HEK293 (cell line): ENCODE measurements at regions not wholly inside any gene's neighbourhood (a gene's known extent, or its start where the extent isn't known, plus 50 kb on each side); places are given as distances from the start of the nearest gene placed in this dataset.

ENCODE experiments used
- CTCF ChIA-PET: fragments of 350-600 bp; formaldehyde crosslinking; extraction: SDS; loops from one replicate; lab custom pipeline; 2021; ENCODE audit warnings: antibody characterized with exemption; lab: Yijun Ruan, JAX
- POLR2A ChIA-PET: fragments of 300-600 bp; formaldehyde crosslinking; extraction: SDS; loops from one replicate; lab custom pipeline; 2020; ENCODE audit warnings: antibody characterized with exemption, inconsistent platforms; lab: Yijun Ruan, JAX
- H3K27ac ChIP-seq: fragments of 200-500 bp; sonication (Bioruptor generic); 2 replicates; pipeline ENCODE4 v1.5.1; 2014; ENCODE audit warnings: low read depth, low read length, control low read depth, inconsistent platforms; ENCODE audit errors: extremely low read depth
- H3K36me3 ChIP-seq, 2 experiments: fragments of 200-500 bp in 1 of 2; sonication (Bioruptor generic) in 1 of 2; 1 replicate in 1 of 2; 2 replicates in 1 of 2; pipeline ENCODE4 v1.5.1; 2014 to 2017; ENCODE audit warnings: inconsistent platforms in 2 of 2, low read length in 2 of 2; ENCODE audit not compliant: control insufficient read depth in 2 of 2, insufficient read depth in 1 of 2
- H3K4me1 ChIP-seq: fragments of 200-500 bp; sonication (Bioruptor generic); 2 replicates; pipeline ENCODE4 v1.5.1; 2014; ENCODE audit warnings: mild to moderate bottlenecking, low read length, inconsistent platforms; ENCODE audit not compliant: control insufficient read depth, insufficient read depth
- H3K4me3 ChIP-seq: 2 replicates; pipeline ENCODE4 v1.5.1; 2011; ENCODE audit warnings: low read depth, mild to moderate bottlenecking, control low read depth, low read length, moderate library complexity
- H3K9me3 ChIP-seq: fragments of 200-500 bp; sonication (Bioruptor generic); 2 replicates; pipeline ENCODE4 v1.5.1; 2014; ENCODE audit warnings: low read depth, low read length, inconsistent platforms; ENCODE audit not compliant: control insufficient read depth, insufficient read depth
- FEZF1 ChIP-seq: fragments of 450-650 bp; formaldehyde crosslinking; IDR thresholded peaks from 2 replicates; pipeline ENCODE4 v1.5.1; 2016; ENCODE audit warnings: missing biosample characterization, missing genetic modification characterization
- GFI1B ChIP-seq: fragments of 450-650 bp; formaldehyde crosslinking; IDR thresholded peaks from 2 replicates; pipeline ENCODE4 v1.5.1; 2016; ENCODE audit warnings: missing biosample characterization, missing genetic modification characterization
- IKZF3 ChIP-seq: fragments of 450-650 bp; IDR thresholded peaks from 2 replicates; pipeline ENCODE4 v1.5.0; 2018; ENCODE audit warnings: missing biosample characterization, mild to moderate bottlenecking, missing genetic modification characterization, moderate library complexity
- KLF10 ChIP-seq: fragments of 450-650 bp; IDR thresholded peaks from 2 replicates; pipeline ENCODE4 v1.5.1; 2018; ENCODE audit warnings: missing biosample characterization, mild to moderate bottlenecking, missing genetic modification characterization
- KLF16 ChIP-seq: fragments of 450-650 bp; formaldehyde crosslinking; IDR thresholded peaks from 2 replicates; pipeline ENCODE4 v1.5.1; 2017; ENCODE audit warnings: missing biosample characterization, missing genetic modification characterization
- KLF17 ChIP-seq: fragments of 450-650 bp; formaldehyde crosslinking; IDR thresholded peaks from 2 replicates; pipeline ENCODE4 v1.5.1; 2016; ENCODE audit warnings: missing biosample characterization, missing genetic modification characterization
- MYNN ChIP-seq: fragments of 450-650 bp; formaldehyde crosslinking; IDR thresholded peaks from 2 replicates; pipeline ENCODE4 v1.5.1; 2016; ENCODE audit warnings: missing biosample characterization, missing genetic modification characterization, borderline replicate concordance
- RBAK ChIP-seq: fragments of 450-650 bp; formaldehyde crosslinking; IDR thresholded peaks from 2 replicates; pipeline ENCODE4 v1.5.1; 2016; ENCODE audit warnings: missing biosample characterization, missing genetic modification characterization
- SCRT2 ChIP-seq: fragments of 450-650 bp; formaldehyde crosslinking; IDR thresholded peaks from 2 replicates; pipeline ENCODE4 v1.5.1; 2016; ENCODE audit warnings: missing biosample characterization, missing genetic modification characterization
- SP2 ChIP-seq: fragments of 450-650 bp; formaldehyde crosslinking; IDR thresholded peaks from 2 replicates; pipeline ENCODE4 v1.5.1; 2016; ENCODE audit warnings: missing biosample characterization, missing genetic modification characterization
- SP7 ChIP-seq: fragments of 450-650 bp; formaldehyde crosslinking; IDR thresholded peaks from 2 replicates; pipeline ENCODE4 v1.5.1; 2016; ENCODE audit warnings: missing biosample characterization, missing genetic modification characterization
- TRIM28 ChIP-seq: IDR thresholded peaks from 2 replicates; pipeline ENCODE4 v1.6.1; 2011; ENCODE audit warnings: low read length, control low read depth, borderline replicate concordance
- YY1 ChIP-seq: fragments of 450-650 bp; formaldehyde crosslinking; IDR thresholded peaks from 2 replicates; pipeline ENCODE4 v1.5.1; 2018; ENCODE audit warnings: missing biosample characterization, missing genetic modification characterization
- ZBTB1 ChIP-seq: fragments of 450-650 bp; formaldehyde crosslinking; IDR thresholded peaks from 2 replicates; pipeline ENCODE4 v1.5.1; 2016; ENCODE audit warnings: missing biosample characterization, missing genetic modification characterization
- ZBTB21 ChIP-seq: fragments of 450-650 bp; formaldehyde crosslinking; IDR thresholded peaks from 2 replicates; pipeline ENCODE4 v1.5.1; 2017; ENCODE audit warnings: missing biosample characterization, missing genetic modification characterization
- ZNF169 ChIP-seq: fragments of 450-650 bp; formaldehyde crosslinking; IDR thresholded peaks from 2 replicates; pipeline ENCODE4 v1.5.1; 2016; ENCODE audit warnings: missing biosample characterization, missing genetic modification characterization
- ZNF214 ChIP-seq: fragments of 450-650 bp; formaldehyde crosslinking; IDR thresholded peaks from 2 replicates; pipeline ENCODE4 v1.5.1; 2017; ENCODE audit warnings: missing biosample characterization, mild to moderate bottlenecking, missing genetic modification characterization, borderline replicate concordance
- ZNF24 ChIP-seq: fragments of 450-650 bp; formaldehyde crosslinking; IDR thresholded peaks from 2 replicates; pipeline ENCODE4 v1.5.1; 2016; ENCODE audit warnings: missing biosample characterization, missing genetic modification characterization
- ZNF26 ChIP-seq: fragments of 450-650 bp; formaldehyde crosslinking; IDR thresholded peaks from 2 replicates; pipeline ENCODE4 v1.5.1; 2016; ENCODE audit warnings: missing biosample characterization, missing genetic modification characterization
- ZNF366 ChIP-seq: fragments of 450-650 bp; formaldehyde crosslinking; conservative IDR thresholded peaks from 2 replicates; pipeline ENCODE4 v1.5.1; 2016; ENCODE audit warnings: missing biosample characterization, missing genetic modification characterization
- ZNF416 ChIP-seq: fragments of 450-650 bp; formaldehyde crosslinking; IDR thresholded peaks from 2 replicates; pipeline ENCODE4 v1.5.1; 2016; ENCODE audit warnings: missing biosample characterization, missing genetic modification characterization
- ZNF423 ChIP-seq: fragments of 450-650 bp; formaldehyde crosslinking; IDR thresholded peaks from 2 replicates; pipeline ENCODE4 v1.5.1; 2016; ENCODE audit warnings: missing biosample characterization, missing genetic modification characterization
- ZNF513 ChIP-seq: fragments of 450-650 bp; IDR thresholded peaks from 2 replicates; pipeline ENCODE4 v1.5.1; 2018; ENCODE audit warnings: missing biosample characterization, missing genetic modification characterization
- ZNF521 ChIP-seq: fragments of 450-650 bp; formaldehyde crosslinking; IDR thresholded peaks from 2 replicates; pipeline ENCODE4 v1.5.1; 2017; ENCODE audit warnings: missing biosample characterization, mild to moderate bottlenecking, missing genetic modification characterization
- ZNF529 ChIP-seq: fragments of 450-650 bp; formaldehyde crosslinking; IDR thresholded peaks from 2 replicates; pipeline ENCODE4 v1.5.1; 2017; ENCODE audit warnings: missing genetic modification characterization, missing biosample characterization; ENCODE audit not compliant: insufficient replicate concordance
- ZNF544 ChIP-seq: fragments of 450-650 bp; formaldehyde crosslinking; IDR thresholded peaks from 2 replicates; pipeline ENCODE4 v1.5.0; 2017; ENCODE audit warnings: missing biosample characterization, missing genetic modification characterization
- ZNF571 ChIP-seq: fragments of 450-650 bp; formaldehyde crosslinking; IDR thresholded peaks from 2 replicates; pipeline ENCODE4 v1.5.0; 2017; ENCODE audit warnings: missing biosample characterization, missing genetic modification characterization
- ZNF585B ChIP-seq: fragments of 450-650 bp; formaldehyde crosslinking; IDR thresholded peaks from 2 replicates; pipeline ENCODE4 v1.5.1; 2016; ENCODE audit warnings: missing biosample characterization, missing genetic modification characterization
- ZNF660 ChIP-seq: fragments of 450-650 bp; IDR thresholded peaks from 2 replicates; pipeline ENCODE4 v1.5.1; 2018; ENCODE audit warnings: missing biosample characterization, mild to moderate bottlenecking, missing genetic modification characterization
- ZNF664 ChIP-seq: fragments of 450-650 bp; formaldehyde crosslinking; IDR thresholded peaks from 2 replicates; pipeline ENCODE4 v1.5.1; 2016; ENCODE audit warnings: missing biosample characterization, missing genetic modification characterization
- ZNF777 ChIP-seq: fragments of 450-650 bp; formaldehyde crosslinking; IDR thresholded peaks from 2 replicates; pipeline ENCODE4 v1.5.1; 2017; ENCODE audit warnings: missing biosample characterization, missing genetic modification characterization, borderline replicate concordance
- ZNF791 ChIP-seq: fragments of 450-650 bp; formaldehyde crosslinking; IDR thresholded peaks from 2 replicates; pipeline ENCODE4 v1.5.1; 2016; ENCODE audit warnings: missing biosample characterization, missing genetic modification characterization
- ZNF830 ChIP-seq: fragments of 450-650 bp; IDR thresholded peaks from 2 replicates; pipeline ENCODE4 v1.5.0; 2018; ENCODE audit warnings: missing biosample characterization, missing genetic modification characterization, low read depth, mild to moderate bottlenecking, moderate library complexity
- ZSCAN18 ChIP-seq: fragments of 450-650 bp; formaldehyde crosslinking; IDR thresholded peaks from 2 replicates; pipeline ENCODE4 v1.5.1; 2016; ENCODE audit warnings: missing biosample characterization, missing genetic modification characterization

GRCh38 chr14:87002776-87003175, 990.2 kb downstream of the GALC start:
- CTCF ChIA-PET, result no interaction called here
- no peaks in the 10 kb centered on the region for H3K36me3 ChIP-seq
- no peaks in the 10 kb centered on the region for H3K9me3 ChIP-seq
- no peak overlapping the region for H3K27ac ChIP-seq
- no peak for TF ChIP-seq SCRT2
- TF ChIP-seq SP7 (tag by site-specific recombination), result no peak
- TF ChIP-seq FEZF1, result no peak
- no peak for TF ChIP-seq KLF10 (tag by site-specific recombination)
- no peak for TF ChIP-seq ZNF26 (tag by site-specific recombination)
- no peak for TF ChIP-seq KLF16
- no peak for TF ChIP-seq TRIM28
- no peak for TF ChIP-seq ZNF830
- TF ChIP-seq YY1, result no peak
- no peak for TF ChIP-seq ZNF416 (tag by site-specific recombination)
- no peak for TF ChIP-seq ZNF529 (tag by site-specific recombination)
- no peak for TF ChIP-seq GFI1B (tag by site-specific recombination)
- TF ChIP-seq ZNF544 (tag by site-specific recombination), result no peak
- TF ChIP-seq ZNF366 (tag by site-specific recombination), result no peak
- TF ChIP-seq ZBTB1, result no peak
- TF ChIP-seq MYNN (tag by site-specific recombination), result no peak
- TF ChIP-seq, all 188 proteins: peak for 0
- Histone ChIP-seq H3K4me1 (no peaks in the 10 kb centered on the region), H3K4me3 (no peak overlapping the region)
- POLR2A ChIA-PET, result no interaction called here

GRCh38 chr14:87001333-87001732, 991.6 kb downstream of the GALC start:
- H3K4me3 ChIP-seq, result no peak overlapping the region
- no peak overlapping the region for H3K27ac ChIP-seq
- TF ChIP-seq ZNF571 (tag by site-specific recombination) (no peak), ZSCAN18 (no peak), ZNF24 (no peak), ZNF585B (tag by site-specific recombination) (no peak), ZNF521 (tag by site-specific recombination) (no peak), ZNF660 (no peak), ZBTB21 (tag by site-specific recombination) (no peak), RBAK (no peak), ZNF791 (tag by site-specific recombination) (no peak), ZNF664 (no peak), ZNF777 (tag by site-specific recombination) (no peak), ZNF169 (tag by site-specific recombination) (no peak), SP2 (tag by site-specific recombination) (no peak), ZNF214 (no peak), ZNF423 (tag by site-specific recombination) (no peak), ZNF513 (tag by site-specific recombination) (no peak), IKZF3 (tag by site-specific recombination) (no peak), KLF17 (no peak)
- TF ChIP-seq, all 188 proteins: peak for 0
- H3K4me1 ChIP-seq, result no peaks in the 10 kb centered on the region
- H3K9me3 ChIP-seq, result no peaks in the 10 kb centered on the region
- H3K36me3 ChIP-seq, result no peaks in the 10 kb centered on the region
- CTCF ChIA-PET, result no interaction called here
- POLR2A ChIA-PET, result no interaction called here
